ENCODE measurements at regions not wholly inside any gene's neighbourhood (a gene's known extent, or its start where the extent isn't known, plus 50 kb on each side); places are given as distances from the start of the nearest gene placed in this dataset.

DNA sequence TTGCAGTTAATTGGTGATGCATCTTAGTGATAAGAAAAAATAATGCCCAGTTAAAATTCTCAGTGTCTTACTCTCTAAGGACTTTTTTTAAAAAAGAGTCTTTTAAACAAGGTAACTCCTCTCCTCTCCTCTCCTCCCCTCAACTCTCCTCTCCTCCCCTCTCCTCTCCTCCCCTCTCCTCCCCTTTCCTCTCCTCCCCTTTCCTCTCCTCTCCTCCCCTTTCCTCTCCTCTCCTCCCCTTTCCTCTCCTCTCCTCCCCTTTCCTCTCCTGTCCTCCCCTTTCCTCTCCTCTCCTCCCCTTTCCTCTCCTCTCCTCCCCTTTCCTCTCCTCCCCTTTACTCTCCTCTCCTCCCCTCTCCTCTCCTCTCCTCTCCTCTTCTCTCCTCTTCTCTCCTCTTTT, 675.9 kb upstream of the RBFOX1 start:
- no peak for TF ChIP-seq CTCF (IDR thresholded peaks at IDR 0.05)
- no peak for TF ChIP-seq POLR2A (IDR thresholded peaks at IDR 0.05)

Measured in heart left ventricle (tissue), 13 donors.